Neutrophil (primary cell): ENCODE measurements at regions not wholly inside any gene's neighbourhood (a gene's known extent, or its start where the extent isn't known, plus 50 kb on each side); places are given as distances from the start of the nearest gene placed in this dataset.

Experiments
- H3K27ac ChIP-seq: fragments of 200-600 bp; sonication (generic); 2 replicates; pipeline ENCODE4 v1.5.1; 2016; ENCODE audit warnings: mild to moderate bottlenecking, moderate library complexity
- H3K27me3 ChIP-seq: fragments of 200-600 bp; sonication (generic); 2 replicates; pipeline ENCODE4 v1.6.0; 2016; ENCODE audit warnings: mild to moderate bottlenecking
- H3K36me3 ChIP-seq: fragments of 200-600 bp; sonication (generic); 2 replicates; pipeline ENCODE4 v1.5.1; 2017
- H3K4me1 ChIP-seq, 2 experiments: fragments of 200-600 bp in 1 of 2; sonication (generic) in 1 of 2; 1 replicate in 1 of 2; 2 replicates in 1 of 2; pipeline versions ENCODE4 v1.5.1 to v1.6.1; 2013 to 2016; ENCODE audit warnings: low read depth in 1 of 2, low read length in 1 of 2, mild to moderate bottlenecking in 1 of 2, moderate library complexity in 1 of 2; ENCODE audit not compliant: control insufficient read depth in 1 of 2, insufficient read depth in 1 of 2
- H3K4me3 ChIP-seq, 2 experiments: fragments of 200-600 bp in 1 of 2; sonication (generic) in 1 of 2; 1 replicate in 1 of 2; 2 replicates in 1 of 2; pipeline ENCODE4 v1.5.1; 2013 to 2016; ENCODE audit warnings: low read depth in 1 of 2, low read length in 1 of 2, mild to moderate bottlenecking in 1 of 2, moderate library complexity in 1 of 2
- H3K9me3 ChIP-seq: fragments of 200-600 bp; sonication (generic); 2 replicates; pipeline ENCODE4 v1.5.1; 2016
- CTCF ChIP-seq: fragments of 200-600 bp; sonication (generic); IDR thresholded peaks from 2 replicates; pipeline ENCODE4 v1.5.1; 2016; ENCODE audit warnings: antibody characterized with exemption

- Histone ChIP-seq H3K4me3 (no peak overlapping the region), H3K4me1 (no peaks in the 10 kb centered on the region), H3K9me3 (no peaks in the 10 kb centered on the region), H3K27me3 (peaks cover 7% of the 10 kb centered on the region), H3K36me3 (no peaks in the 10 kb centered on the region), H3K27ac (no peak overlapping the region)
- no peak for TF ChIP-seq CTCF
Observed at GRCh38 chr2:126784045-126784444, 114.6 kb upstream of the TEX51 start.

DNA sequence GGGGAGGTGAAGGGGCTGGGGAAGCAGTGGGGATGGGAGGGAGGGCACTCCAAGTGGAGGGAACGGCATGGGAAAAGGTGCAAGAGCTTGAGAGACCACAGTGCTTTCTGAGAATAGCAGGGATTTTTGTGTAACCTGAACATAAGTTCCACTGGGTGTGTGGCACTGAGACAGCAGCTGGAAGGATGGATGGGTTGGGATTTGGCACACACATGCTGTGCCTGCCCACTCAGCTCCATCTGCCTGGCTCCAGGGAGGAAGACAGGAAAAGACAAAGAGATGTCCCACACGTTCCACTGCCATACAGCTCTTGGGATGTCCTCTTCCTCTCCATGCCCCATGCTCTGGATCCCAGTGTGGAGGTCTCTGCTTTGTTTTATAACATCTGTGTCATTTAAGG, 114.1 kb upstream of the TEX51 start:
- H3K4me1 ChIP-seq = no peaks in the 10 kb centered on the region
- H3K27me3 ChIP-seq = peaks cover 3% of the 10 kb centered on the region
- H3K9me3 ChIP-seq = no peaks in the 10 kb centered on the region
- no peak overlapping the region for H3K4me3 ChIP-seq
- TF ChIP-seq CTCF = no peak
- no peak overlapping the region for H3K27ac ChIP-seq
- no peaks in the 10 kb centered on the region for H3K36me3 ChIP-seq

DNA sequence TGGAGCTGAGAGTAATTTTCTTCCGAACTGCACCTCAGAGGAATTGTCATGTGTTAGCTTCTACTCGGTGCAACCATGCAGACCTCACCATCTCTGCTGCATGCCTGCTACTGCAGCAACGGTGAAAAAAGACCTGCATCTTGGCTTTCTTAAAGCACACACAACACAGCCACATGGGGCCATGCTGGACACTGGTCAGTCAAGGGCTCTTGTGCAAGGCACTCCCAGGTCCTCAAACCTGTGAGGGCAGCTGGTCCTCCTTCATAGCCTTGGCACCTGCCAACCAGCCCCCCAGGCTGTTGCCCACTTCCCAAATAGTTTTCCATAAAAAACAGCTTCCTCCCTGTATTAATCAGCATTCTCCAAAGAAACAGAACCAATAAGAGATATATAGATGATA, 113.5 kb upstream of the TEX51 start:
- Histone ChIP-seq H3K9me3 (no peaks in the 10 kb centered on the region), H3K4me1 (no peaks in the 10 kb centered on the region), H3K27ac (no peak overlapping the region), H3K4me3 (no peak overlapping the region), H3K36me3 (no peaks in the 10 kb centered on the region), H3K27me3 (peaks cover 3% of the 10 kb centered on the region)
- no peak for TF ChIP-seq CTCF

DNA sequence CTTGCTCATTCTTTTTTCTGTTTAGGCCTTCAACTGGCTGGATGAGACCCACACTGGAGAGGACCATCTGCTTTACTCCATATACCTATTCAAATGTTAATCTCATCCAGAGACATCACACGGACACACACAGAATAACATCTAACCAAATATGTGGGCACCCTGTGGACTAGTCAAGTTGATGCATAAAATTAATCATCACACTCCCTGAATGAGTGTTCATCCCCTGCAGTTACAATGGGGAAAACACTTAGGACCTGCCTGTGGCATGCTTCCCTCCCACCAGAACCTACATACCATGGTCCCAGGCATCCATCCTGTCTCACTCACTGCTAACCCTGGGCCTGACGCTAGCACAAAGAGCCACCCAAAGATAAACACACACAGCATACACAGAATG, 112.8 kb upstream of the TEX51 start:
- Histone ChIP-seq H3K4me3 (no peak overlapping the region), H3K4me1 (no peaks in the 10 kb centered on the region), H3K27me3 (peaks cover 3% of the 10 kb centered on the region), H3K9me3 (no peaks in the 10 kb centered on the region), H3K27ac (no peak overlapping the region), H3K36me3 (no peaks in the 10 kb centered on the region)
- TF ChIP-seq CTCF = no peak

- H3K4me1 ChIP-seq = no peaks in the 10 kb centered on the region
- no peak for TF ChIP-seq CTCF
Observed at GRCh38 chr2:126786765-126787164, 111.9 kb upstream of the TEX51 start.

DNA sequence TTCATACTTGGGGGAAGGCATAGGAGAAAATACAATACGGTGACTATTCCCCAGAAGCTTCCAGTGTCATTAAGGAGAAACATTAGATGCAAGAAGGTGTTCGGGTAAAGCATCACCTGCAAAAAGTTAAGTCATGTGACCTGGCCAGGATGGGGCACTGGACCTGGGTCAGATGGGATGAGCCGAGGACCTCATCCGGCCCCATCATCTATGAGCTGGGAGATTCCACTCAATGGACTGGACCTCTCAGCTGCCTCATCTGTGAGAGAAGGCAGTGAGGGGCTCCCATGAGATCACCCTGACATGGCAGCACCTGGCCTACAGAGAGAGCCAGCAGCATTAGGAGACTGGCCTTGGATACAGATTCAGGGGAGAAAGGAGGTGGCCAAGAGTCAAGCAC, 111.4 kb upstream of the TEX51 start:
- no peak for TF ChIP-seq CTCF
- Histone ChIP-seq H3K27me3 (peaks cover 4% of the 10 kb centered on the region), H3K4me1 (no peaks in the 10 kb centered on the region)

More at GRCh38 chr2:126786765-126787164, 111.9 kb upstream of the TEX51 start:
- Histone ChIP-seq H3K27me3 (peaks cover 3% of the 10 kb centered on the region), H3K4me3 (no peak overlapping the region), H3K27ac (no peak overlapping the region), H3K36me3 (no peaks in the 10 kb centered on the region), H3K9me3 (no peaks in the 10 kb centered on the region)

More for the DNA sequence above, 111.4 kb upstream of the TEX51 start:
- H3K27ac ChIP-seq = no peak overlapping the region
- H3K4me3 ChIP-seq = no peak overlapping the region
- H3K36me3 ChIP-seq = no peaks in the 10 kb centered on the region
- H3K9me3 ChIP-seq = no peaks in the 10 kb centered on the region
